HL-60/S4 (cell line): ENCODE measurements at regions not wholly inside any gene's neighbourhood (a gene's known extent, or its start where the extent isn't known, plus 50 kb on each side); places are given as distances from the start of the nearest gene placed in this dataset.
"Not testable (repeated sequence)": the region's sequence is repeated elsewhere in the genome, so short reads cannot be mapped to it uniquely, and the experiment has no call there.

Experiments
- in situ Hi-C: fragments of 300-500 bp; cut with MboI; formaldehyde crosslinking; loops from 2 replicates; pipeline ENCODE4 v1.14.3; 2022; ENCODE audit warnings: low sequenced_read_pairs

DNA sequence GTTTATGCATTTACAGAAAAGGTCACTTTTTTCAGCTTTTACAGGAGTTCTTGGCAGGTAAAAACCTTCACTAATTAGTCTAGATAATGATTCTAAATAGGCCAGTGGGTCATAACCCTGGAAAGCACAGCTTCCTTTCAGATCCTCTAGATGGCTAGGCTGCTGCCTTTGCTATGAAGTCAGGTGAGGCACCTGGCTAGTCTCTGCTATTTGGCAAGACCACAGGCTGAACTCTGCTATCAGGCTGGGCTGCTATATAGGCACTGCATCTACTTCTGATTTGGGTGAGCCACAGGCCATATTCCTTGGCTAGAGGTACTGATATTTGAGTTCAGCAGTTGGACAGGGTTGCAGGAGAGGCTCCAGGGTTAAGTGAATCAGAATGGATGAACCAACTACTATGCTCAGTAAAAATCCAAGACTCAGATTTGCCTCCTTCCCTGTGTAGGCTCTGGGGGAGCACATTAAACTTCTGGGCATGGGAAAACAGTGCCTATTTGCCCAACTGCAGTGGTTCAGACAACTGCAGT lies 665.7 kb upstream of the TBL1XR1 start:
- in situ Hi-C loops: no loop called here

DNA sequence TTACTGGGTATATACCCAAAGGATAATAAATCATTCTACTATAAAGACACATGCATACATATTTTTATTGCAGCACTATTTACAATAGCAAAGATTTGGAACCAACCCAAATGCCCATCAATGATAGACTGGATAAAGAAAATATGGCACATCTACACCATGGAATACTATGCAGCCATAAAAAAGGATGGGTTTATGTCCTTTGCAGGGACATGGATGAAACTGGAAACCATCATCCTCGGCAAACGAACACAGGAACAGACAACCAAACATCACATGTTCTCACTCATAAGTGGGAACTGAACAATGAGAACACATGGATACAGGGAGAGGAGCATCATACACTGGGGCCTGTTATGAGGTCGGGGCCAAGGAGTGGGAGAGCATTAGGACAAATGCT lies 665.0 kb upstream of the KCNMB2 start:
- in situ Hi-C loops: not testable (repeated sequence)

DNA sequence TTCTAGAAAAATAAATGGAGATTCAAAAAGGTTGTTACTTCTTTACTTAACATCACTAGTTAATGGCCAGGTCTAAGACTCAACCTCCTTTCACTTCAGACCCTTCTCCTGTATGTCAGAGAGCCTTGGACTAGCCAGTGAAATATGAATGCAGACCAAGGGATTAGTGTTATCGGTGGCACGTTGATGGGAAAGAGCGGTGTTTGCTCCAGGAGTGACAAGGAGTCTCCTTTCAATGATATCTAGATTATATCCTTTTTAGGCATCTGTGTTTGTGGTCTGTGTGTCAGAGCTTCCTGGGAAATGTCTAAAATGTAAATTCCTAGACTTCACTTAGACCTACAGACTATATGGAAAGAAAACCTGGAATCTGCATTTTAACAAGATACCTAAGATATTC lies 658.0 kb upstream of the KCNMB2 start:
- in situ Hi-C loops: no loop called here

GRCh38 chr3:177878957-177879356 lies 657.3 kb upstream of the KCNMB2 start:
- in situ Hi-C loops: no loop called here

GRCh38 chr3:177881351-177881750 lies 654.9 kb upstream of the KCNMB2 start:
- in situ Hi-C loops: no loop called here

DNA sequence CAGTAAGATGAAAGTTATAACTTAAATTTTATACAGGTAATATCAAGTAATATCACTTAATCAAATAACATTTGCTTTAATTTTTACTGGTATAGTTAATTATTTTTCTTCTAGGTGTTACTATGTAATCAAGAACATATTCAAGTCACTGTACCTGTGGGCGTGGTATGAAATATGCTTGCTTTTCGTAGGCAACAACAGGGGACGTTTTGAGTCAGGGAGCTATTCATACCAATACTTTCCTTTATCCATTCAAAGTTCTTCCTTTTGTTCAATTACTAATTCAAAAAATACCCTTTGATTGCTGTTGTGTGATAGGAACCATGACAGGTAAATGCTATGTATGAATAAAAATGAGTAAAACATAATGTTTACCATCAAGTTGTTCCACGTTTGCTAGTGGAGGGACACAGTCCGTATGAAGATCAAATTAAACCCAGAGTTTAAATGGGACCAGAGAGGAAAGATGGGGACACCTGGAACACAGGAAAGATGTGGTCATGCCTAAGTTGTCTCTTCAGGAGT lies 654.0 kb upstream of the KCNMB2 start:
- in situ Hi-C loops: no loop called here

DNA sequence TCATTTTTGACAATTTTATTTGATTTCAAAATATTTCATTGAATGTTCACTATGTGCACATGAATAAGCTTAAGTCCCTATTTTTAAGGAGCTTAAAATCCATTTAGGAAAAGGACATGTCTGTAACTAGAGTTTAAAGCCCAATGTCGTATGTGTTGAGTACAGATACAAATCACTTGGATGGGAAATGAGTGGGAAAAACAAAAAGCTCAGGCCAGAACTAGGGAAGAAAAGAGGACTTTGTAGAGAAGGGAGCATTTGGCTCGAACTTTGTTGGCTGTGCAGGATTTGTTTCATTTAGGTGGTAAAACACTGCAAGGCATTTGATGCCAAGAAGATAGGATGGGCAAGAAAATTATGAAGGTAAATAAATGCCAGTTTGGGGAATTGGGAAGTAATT lies 653.1 kb upstream of the KCNMB2 start:
- in situ Hi-C loops: no loop called here

GRCh38 chr3:177883957-177884356 lies 652.3 kb upstream of the KCNMB2 start:
- in situ Hi-C loops: no loop called here

DNA sequence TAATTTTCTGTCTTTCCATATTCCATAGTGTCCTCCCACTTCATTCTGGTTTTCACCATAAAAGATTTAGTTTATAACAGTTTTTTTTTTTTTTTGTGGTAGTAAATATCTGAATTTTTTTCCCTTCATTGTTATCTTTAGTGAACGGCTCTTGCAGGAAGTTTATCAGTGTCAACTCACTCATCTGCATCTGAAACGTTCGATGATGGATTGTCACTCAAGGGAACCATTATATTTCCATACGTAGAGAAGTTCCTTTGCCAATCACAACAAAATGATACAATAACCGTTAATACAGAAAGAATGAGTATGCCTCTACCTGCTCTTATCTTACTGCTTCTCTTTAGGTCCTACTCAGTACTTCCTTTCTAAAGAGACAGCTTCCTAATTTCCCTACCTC lies 651.2 kb upstream of the KCNMB2 start:
- in situ Hi-C loops: no loop called here

- in situ Hi-C loops: no loop called here
These were observed 649.7 kb upstream of the KCNMB2 start for GRCh38 chr3:177886501-177886900.

- in situ Hi-C loops: no loop called here
These were observed 648.8 kb upstream of the KCNMB2 start for GRCh38 chr3:177887475-177887874.

DNA sequence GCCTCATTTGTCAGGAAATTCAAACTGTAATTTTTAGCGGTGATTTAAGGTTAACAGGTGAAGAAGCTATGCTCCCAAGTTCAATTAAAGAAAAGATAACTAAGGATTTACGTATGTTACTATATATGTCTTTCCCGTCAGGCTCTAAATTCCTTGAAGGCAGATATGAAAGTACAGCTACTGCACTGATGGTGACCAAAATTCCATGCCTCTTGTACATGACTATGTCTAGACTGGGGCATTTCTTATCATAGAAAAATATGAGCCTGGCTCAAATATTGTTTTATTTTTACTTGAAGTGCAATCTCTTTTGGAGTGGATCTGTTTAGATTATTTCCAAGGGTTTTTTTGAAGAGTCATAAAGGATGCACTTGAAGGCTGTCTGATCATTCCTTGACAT lies 647.1 kb upstream of the KCNMB2 start:
- in situ Hi-C loops: no loop called here

- in situ Hi-C loops: no loop called here
These were observed 646.4 kb upstream of the KCNMB2 start for GRCh38 chr3:177889652-177890358.

DNA sequence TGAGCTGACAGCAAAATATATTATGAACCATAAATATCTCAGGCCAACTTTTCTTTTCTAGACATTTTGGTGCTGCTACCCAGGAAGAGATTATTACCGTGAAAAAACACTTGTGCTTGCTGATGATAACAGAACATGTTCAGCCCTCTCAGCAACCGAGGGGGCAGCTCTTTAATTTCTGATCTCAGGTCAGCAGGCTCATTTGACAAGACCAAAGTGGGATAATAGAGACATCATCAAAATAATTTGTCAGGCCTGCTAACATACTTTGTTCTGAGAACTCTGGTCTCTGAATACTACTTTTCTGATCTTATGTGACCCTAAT lies 645.9 kb upstream of the KCNMB2 start:
- in situ Hi-C loops: no loop called here

DNA sequence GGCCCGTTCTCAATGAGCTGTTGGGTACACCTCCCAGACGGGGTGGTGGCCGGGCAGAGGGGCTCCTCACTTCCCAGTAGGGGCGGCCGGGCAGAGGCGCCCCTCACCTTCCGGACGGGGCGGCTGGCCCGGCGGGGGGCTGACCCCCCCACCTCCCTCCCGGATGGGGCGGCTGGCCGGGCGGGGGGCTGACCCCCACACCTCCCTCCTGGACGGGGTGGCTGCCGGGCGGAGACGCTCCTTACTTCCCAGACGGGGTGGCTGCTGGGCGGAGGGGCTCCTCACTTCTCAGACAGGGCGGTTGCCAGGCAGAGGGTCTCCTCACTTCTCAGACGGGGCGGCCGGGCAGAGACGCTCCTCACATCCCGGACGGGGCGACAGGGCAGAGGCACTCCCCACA lies 644.7 kb upstream of the KCNMB2 start:
- in situ Hi-C loops: not testable (repeated sequence)

DNA sequence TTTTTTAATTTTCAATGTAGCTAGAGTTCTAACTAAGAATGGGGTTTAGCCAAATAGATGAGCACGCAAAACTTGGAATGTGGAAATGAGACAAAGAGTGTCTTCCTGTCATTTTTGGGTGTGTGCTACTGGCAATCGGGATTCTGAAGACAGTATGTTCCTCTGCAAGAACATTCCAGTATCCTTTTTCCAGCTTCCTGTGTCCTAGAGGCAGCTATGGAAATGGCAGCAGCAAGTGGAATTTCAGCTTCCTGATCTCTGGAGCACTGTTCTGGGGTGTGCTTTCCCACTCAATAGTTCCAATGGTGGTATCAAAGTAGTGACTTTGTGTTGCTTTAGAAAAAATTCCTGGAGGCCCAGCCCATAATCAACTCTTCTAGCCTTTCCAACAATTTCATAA lies 642.9 kb upstream of the KCNMB2 start:
- in situ Hi-C loops: no loop called here

DNA sequence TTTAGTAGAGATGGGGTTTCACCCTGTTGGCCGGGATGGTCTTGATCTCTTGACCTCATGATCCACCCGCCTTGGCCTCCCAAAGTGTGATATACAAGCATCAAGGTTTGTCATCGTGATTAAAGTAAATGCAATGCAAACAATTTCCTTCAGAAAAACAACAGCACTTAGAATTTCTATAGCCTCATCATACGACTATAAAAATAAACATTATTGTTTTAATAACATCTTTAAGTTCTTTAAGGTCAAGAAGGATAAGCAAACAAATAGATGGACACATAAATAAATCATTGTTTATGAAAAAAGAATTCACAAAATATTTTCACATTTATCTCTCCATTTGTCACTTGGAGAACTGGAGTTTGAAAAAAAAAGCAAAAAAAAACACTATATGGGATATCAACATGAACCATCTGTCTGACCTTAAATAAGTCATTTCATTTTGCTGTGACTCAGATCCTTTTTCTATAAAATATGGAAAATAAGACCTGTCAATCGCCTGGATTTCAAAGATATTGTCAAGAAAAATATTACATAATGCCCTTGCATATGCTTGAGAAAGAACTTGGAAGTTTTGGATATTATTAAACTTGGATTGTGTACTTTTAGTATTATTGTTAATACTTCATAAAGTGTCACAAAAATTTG lies 642.0 kb upstream of the KCNMB2 start:
- in situ Hi-C loops: no loop called here

GRCh38 chr3:177898185-177898584 lies 638.1 kb upstream of the KCNMB2 start:
- in situ Hi-C loops: no loop called here

GRCh38 chr3:177899275-177900067 lies 636.8 kb upstream of the KCNMB2 start:
- in situ Hi-C loops: no loop called here

DNA sequence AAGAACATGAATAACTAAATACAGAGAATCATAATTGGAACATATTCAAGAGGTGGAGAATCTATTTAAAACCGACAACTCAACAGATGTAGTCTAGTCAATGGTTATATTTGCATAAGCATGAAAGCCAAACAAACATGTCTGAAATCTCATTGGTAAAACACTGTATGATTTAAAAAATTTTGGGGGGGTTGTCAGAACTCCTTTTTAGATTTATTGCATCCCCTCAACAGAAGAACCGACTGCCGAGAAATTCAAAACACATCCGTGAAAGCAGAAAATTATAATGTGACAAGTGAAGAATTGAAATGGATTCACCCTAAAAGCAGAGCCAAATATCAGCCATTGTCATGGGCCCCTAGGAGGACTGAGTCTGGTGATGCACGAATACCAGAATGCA lies 633.4 kb upstream of the KCNMB2 start:
- in situ Hi-C loops: no loop called here

- in situ Hi-C loops: no loop called here
These were observed 631.6 kb upstream of the KCNMB2 start for GRCh38 chr3:177904621-177905020.
